Sigmoid colon (tissue), 4 donors: ENCODE measurements at regions not wholly inside any gene's neighbourhood (a gene's known extent, or its start where the extent isn't known, plus 50 kb on each side); places are given as distances from the start of the nearest gene placed in this dataset.

ENCODE experiments used
- CTCF ChIP-seq, 4 experiments: fragments of 450-650 bp in 3 of 4; fragments of 200-600 bp in 1 of 4; IDR thresholded peaks; one replicate each; pipeline ENCODE4 v1.5.1; 2016 to 2019; ENCODE audit warnings: antibody characterized with exemption in 4 of 4, mild to moderate bottlenecking in 3 of 4, moderate library complexity in 2 of 4
- EP300 ChIP-seq, 4 donors: sonication (generic); formaldehyde crosslinking; IDR thresholded peaks; one replicate each; pipeline ENCODE4 v1.6.1; 2017; ENCODE audit warnings: antibody characterized with exemption in 4 of 4
- POLR2A ChIP-seq, 2 donors: fragments of 450-650 bp; IDR thresholded peaks; one replicate each; pipeline ENCODE4 v1.6.1; 2016; ENCODE audit warnings: antibody characterized with exemption in 2 of 2, mild to moderate bottlenecking in 2 of 2, moderate library complexity in 2 of 2
- POLR2AphosphoS5 ChIP-seq, 4 donors: sonication (generic); formaldehyde crosslinking; IDR thresholded peaks; one replicate each; pipeline ENCODE4 v1.6.1; 2017; ENCODE audit warnings: antibody characterized with exemption in 4 of 4

- TF ChIP-seq POLR2A (IDR thresholded peaks at IDR 0.05) (no peak), CTCF (IDR thresholded peaks at IDR 0.05) (no peak), POLR2AphosphoS5 (IDR thresholded peaks at IDR 0.05) (no peak), EP300 (IDR thresholded peaks at IDR 0.05) (no peak)
Observed at GRCh38 chr13:38566519-38566918, 120.4 kb upstream of the FREM2 start.
